ENCODE measurements at regions not wholly inside any gene's neighbourhood (a gene's known extent, or its start where the extent isn't known, plus 50 kb on each side); places are given as distances from the start of the nearest gene placed in this dataset.
"Not testable (repeated sequence)": the region's sequence is repeated elsewhere in the genome, so short reads cannot be mapped to it uniquely, and the experiment has no call there.

- no peaks in the 10 kb centered on the region for H3K9me2 ChIP-seq (ENCODE audit: insufficient read depth)
- TF ChIP-seq EZH2phosphoT487 (IDR thresholded peaks at IDR 0.05; ENCODE audit: insufficient read depth, low read depth) = no peak
- no peak for TF ChIP-seq EZH2 (IDR thresholded peaks at IDR 0.05; ENCODE audit: insufficient read depth, poor library complexity, severe bottlenecking)
- H3K27me3 ChIP-seq (replicated peaks; ENCODE audit: insufficient read depth) = no peaks in the 10 kb centered on the region
- 39 to 40% methylated on average over 5 of the region's 5 CpGs for WGBS, 2 experiments (ENCODE audit: low coverage in 1 of 2, low lambda C conversion rate in 2 of 2, missing lambda C conversion rate in 2 of 2)
- no peaks in the 10 kb centered on the region for H3K36me3 ChIP-seq (ENCODE audit: low read depth)
- no peaks in the 10 kb centered on the region for H4K20me1 ChIP-seq (ENCODE audit: insufficient read depth)
- H3K79me2 ChIP-seq (ENCODE audit: insufficient read depth) = no peaks in the 10 kb centered on the region
- H3K27ac ChIP-seq = no peak overlapping the region
- no peak overlapping the region for H3K9ac ChIP-seq
- in situ Hi-C loops (cut with MboI) = no loop called here
- H2AFZ ChIP-seq = no peak overlapping the region
- no peak overlapping the region for H3K4me2 ChIP-seq (ENCODE audit: unreplicated experiment)
- H3F3A ChIP-seq (ENCODE audit: insufficient read depth) = no peaks in the 10 kb centered on the region
- H3K4me1 ChIP-seq (ENCODE audit: insufficient read depth) = no peaks in the 10 kb centered on the region
- H3K9me3 ChIP-seq (ENCODE audit: low read depth) = no peaks in the 10 kb centered on the region
- peak; percentile 13 for DNase-seq
- H3K4me3 ChIP-seq = no peak overlapping the region
Measured at GRCh38 chr4:37555322-37555721, 130.9 kb downstream of the RELL1 start.

GRCh38 chr4:37549866-37550265 is 136.3 kb downstream of the RELL1 start:
- H3K4me1 ChIP-seq (ENCODE audit: insufficient read depth); H3K9me3 ChIP-seq (ENCODE audit: low read depth); H3K27me3 ChIP-seq (replicated peaks; ENCODE audit: insufficient read depth); DNase-seq; H3K9me2 ChIP-seq (ENCODE audit: insufficient read depth); H4K20me1 ChIP-seq (ENCODE audit: insufficient read depth); in situ Hi-C loops (cut with MboI); H3K4me3 ChIP-seq; H3K9ac ChIP-seq; H2AFZ ChIP-seq; H3K79me2 ChIP-seq (ENCODE audit: insufficient read depth); H3F3A ChIP-seq (ENCODE audit: insufficient read depth); H3K36me3 ChIP-seq (ENCODE audit: low read depth); H3K27ac ChIP-seq; H3K4me2 ChIP-seq (ENCODE audit: unreplicated experiment): not testable (repeated sequence)
- 45 to 50% methylated on average over 3 of the region's 3 CpGs for WGBS, 2 experiments (ENCODE audit: low coverage in 1 of 2, low lambda C conversion rate in 2 of 2, missing lambda C conversion rate in 2 of 2)

GRCh38 chr4:37549041-37549440 is 137.1 kb downstream of the RELL1 start:
- peak; percentile 52 for DNase-seq
- H3F3A ChIP-seq (ENCODE audit: insufficient read depth) = no peaks in the 10 kb centered on the region
- H4K20me1 ChIP-seq (ENCODE audit: insufficient read depth) = no peaks in the 10 kb centered on the region
- in situ Hi-C loops (cut with MboI) = no loop called here
- TF ChIP-seq EZH2 (IDR thresholded peaks at IDR 0.05; ENCODE audit: insufficient read depth, poor library complexity, severe bottlenecking) = no peak
- no peak for TF ChIP-seq EZH2phosphoT487 (IDR thresholded peaks at IDR 0.05; ENCODE audit: insufficient read depth, low read depth)
- H3K4me3 ChIP-seq = no peak overlapping the region
- no peaks in the 10 kb centered on the region for H3K36me3 ChIP-seq (ENCODE audit: low read depth)
- no peaks in the 10 kb centered on the region for H3K27me3 ChIP-seq (replicated peaks; ENCODE audit: insufficient read depth)
- 38 to 48% methylated on average over 6 of the region's 6 CpGs for WGBS, 2 experiments (ENCODE audit: low coverage in 1 of 2, low lambda C conversion rate in 2 of 2, missing lambda C conversion rate in 2 of 2)
- H3K9me3 ChIP-seq (ENCODE audit: low read depth) = no peaks in the 10 kb centered on the region
- H3K79me2 ChIP-seq (ENCODE audit: insufficient read depth) = no peaks in the 10 kb centered on the region
- H2AFZ ChIP-seq = no peak overlapping the region
- H3K4me1 ChIP-seq (ENCODE audit: insufficient read depth) = no peaks in the 10 kb centered on the region
- H3K27ac ChIP-seq = no peak overlapping the region
- H3K9ac ChIP-seq = no peak overlapping the region
- H3K4me2 ChIP-seq (ENCODE audit: unreplicated experiment) = no peak overlapping the region
- no peaks in the 10 kb centered on the region for H3K9me2 ChIP-seq (ENCODE audit: insufficient read depth)

GRCh38 chr4:37546586-37546985 is 139.6 kb downstream of the RELL1 start:
- in situ Hi-C loops (cut with MboI) = no loop called here
- no peak for TF ChIP-seq EZH2phosphoT487 (IDR thresholded peaks at IDR 0.05; ENCODE audit: insufficient read depth, low read depth)
- 61 to 64% methylated on average over 12 of the region's 12 CpGs for WGBS, 2 experiments (ENCODE audit: low coverage in 1 of 2, low lambda C conversion rate in 2 of 2, missing lambda C conversion rate in 2 of 2)

GRCh38 chr4:37542706-37543105 is 143.5 kb downstream of the RELL1 start:
- Histone ChIP-seq H3K4me3 (no peak overlapping the region), H3K4me1 (ENCODE audit: insufficient read depth) (no peaks in the 10 kb centered on the region), H3K27ac (no peak overlapping the region), H3F3A (ENCODE audit: insufficient read depth) (no peaks in the 10 kb centered on the region), H3K27me3 (replicated peaks; ENCODE audit: insufficient read depth) (no peaks in the 10 kb centered on the region), H2AFZ (no peak overlapping the region), H3K9me3 (ENCODE audit: low read depth) (no peaks in the 10 kb centered on the region), H3K4me2 (ENCODE audit: unreplicated experiment) (no peak overlapping the region), H4K20me1 (ENCODE audit: insufficient read depth) (no peaks in the 10 kb centered on the region), H3K36me3 (ENCODE audit: low read depth) (no peaks in the 10 kb centered on the region), H3K79me2 (ENCODE audit: insufficient read depth) (no peaks in the 10 kb centered on the region), H3K9me2 (ENCODE audit: insufficient read depth) (no peaks in the 10 kb centered on the region), H3K9ac (no peak overlapping the region)
- no peak for DNase-seq
- 52 to 54% methylated on average over 2 of the region's 2 CpGs for WGBS, 2 experiments (ENCODE audit: low coverage in 1 of 2, low lambda C conversion rate in 2 of 2, missing lambda C conversion rate in 2 of 2)
- TF ChIP-seq EZH2 (IDR thresholded peaks at IDR 0.05; ENCODE audit: insufficient read depth, poor library complexity, severe bottlenecking) = no peak
- no peak for TF ChIP-seq EZH2phosphoT487 (IDR thresholded peaks at IDR 0.05; ENCODE audit: insufficient read depth, low read depth)
- in situ Hi-C loops (cut with MboI) = no loop called here

More at GRCh38 chr4:37546586-37546985, 139.6 kb downstream of the RELL1 start:
- H3K9me3 ChIP-seq (ENCODE audit: low read depth) = no peaks in the 10 kb centered on the region
- no peaks in the 10 kb centered on the region for H3K27me3 ChIP-seq (replicated peaks; ENCODE audit: insufficient read depth)
- no peak overlapping the region for H3K27ac ChIP-seq
- no peak for DNase-seq
- H3K79me2 ChIP-seq (ENCODE audit: insufficient read depth) = no peaks in the 10 kb centered on the region
- no peaks in the 10 kb centered on the region for H3K4me1 ChIP-seq (ENCODE audit: insufficient read depth)
- H3K4me3 ChIP-seq = no peak overlapping the region
- H3K9ac ChIP-seq = no peak overlapping the region
- H3F3A ChIP-seq (ENCODE audit: insufficient read depth) = no peaks in the 10 kb centered on the region
- H3K36me3 ChIP-seq (ENCODE audit: low read depth) = no peaks in the 10 kb centered on the region
- H2AFZ ChIP-seq = no peak overlapping the region
- H3K4me2 ChIP-seq (ENCODE audit: unreplicated experiment) = no peak overlapping the region
- no peaks in the 10 kb centered on the region for H3K9me2 ChIP-seq (ENCODE audit: insufficient read depth)
- no peaks in the 10 kb centered on the region for H4K20me1 ChIP-seq (ENCODE audit: insufficient read depth)

All from GM23248 (cell line).